OCI-LY1 (cell line): ENCODE measurements at regions not wholly inside any gene's neighbourhood (a gene's known extent, or its start where the extent isn't known, plus 50 kb on each side); places are given as distances from the start of the nearest gene placed in this dataset.
"Not testable (repeated sequence)": the region's sequence is repeated elsewhere in the genome, so short reads cannot be mapped to it uniquely, and the experiment has no call there.

Source experiments
- H2AFZ ChIP-seq: fragments of 200-600 bp; sonication (generic), shearing (Covaris generic); 2 replicates; pipeline ENCODE4 v1.6.0; 2014; ENCODE audit warnings: antibody characterized with exemption, mild to moderate bottlenecking, low read length
- H3F3A ChIP-seq: fragments of 200-600 bp; sonication (generic), shearing (Covaris generic); 2 replicates; pipeline ENCODE4 v1.6.0; 2014; ENCODE audit warnings: mild to moderate bottlenecking, antibody characterized with exemption, low read length, moderate library complexity; ENCODE audit not compliant: insufficient read depth
- H3K27ac ChIP-seq: fragments of 200-600 bp; sonication (generic); 2 replicates; pipeline ENCODE4 v1.5.1; 2014; ENCODE audit warnings: low read length, mixed run types, mild to moderate bottlenecking, low read depth; ENCODE audit not compliant: poor library complexity, severe bottlenecking
- H3K27me3 ChIP-seq: fragments of 200-600 bp; sonication (generic); 2 replicates; pipeline ENCODE4 v1.6.0; 2014; ENCODE audit warnings: antibody characterized with exemption, mild to moderate bottlenecking, low read length, moderate library complexity; ENCODE audit not compliant: insufficient read depth
- H3K36me3 ChIP-seq: fragments of 200-600 bp; sonication (generic); 2 replicates; pipeline ENCODE4 v1.6.1; 2014; ENCODE audit warnings: mild to moderate bottlenecking, antibody characterized with exemption, low read length, moderate library complexity, mixed read lengths; ENCODE audit not compliant: insufficient read depth
- H3K4me1 ChIP-seq: fragments of 200-600 bp; sonication (generic); 2 replicates; pipeline ENCODE4 v1.5.1; 2014; ENCODE audit warnings: mild to moderate bottlenecking, low read length, moderate library complexity; ENCODE audit not compliant: insufficient read depth, severe bottlenecking
- H3K4me2 ChIP-seq: fragments of 200-600 bp; sonication (generic), shearing (Covaris generic); 2 replicates; pipeline ENCODE4 v1.6.1; 2014; ENCODE audit warnings: low read length
- H3K4me3 ChIP-seq: fragments of 200-600 bp; sonication (generic); 2 replicates; pipeline ENCODE4 v1.5.1; 2014; ENCODE audit warnings: low read length, low read depth, mild to moderate bottlenecking, mixed read lengths; ENCODE audit not compliant: poor library complexity, severe bottlenecking
- H3K79me2 ChIP-seq: fragments of 200-600 bp; shearing (Covaris generic); 2 replicates; pipeline ENCODE4 v1.6.1; 2016; ENCODE audit warnings: mixed run types, low read length, mixed read lengths; ENCODE audit not compliant: insufficient read depth
- H3K9ac ChIP-seq: fragments of 200-600 bp; sonication (generic), shearing (Covaris generic); 2 replicates; pipeline ENCODE4 v1.6.1; 2014; ENCODE audit warnings: mild to moderate bottlenecking, low read length, mixed read lengths
- H3K9me2 ChIP-seq: fragments of 200-600 bp; sonication (generic), shearing (Covaris generic); 2 replicates; pipeline ENCODE4 v1.6.1; 2014; ENCODE audit warnings: low read depth, mild to moderate bottlenecking, low read length, mixed read lengths
- H3K9me3 ChIP-seq: fragments of 200-600 bp; shearing (Covaris generic); 2 replicates; pipeline ENCODE4 v1.6.1; 2014; ENCODE audit warnings: low read length, mixed read lengths
- H4K20me1 ChIP-seq: fragments of 200-600 bp; sonication (generic), shearing (Covaris generic); 2 replicates; pipeline ENCODE4 v1.6.0; 2016; ENCODE audit warnings: mild to moderate bottlenecking, low read length; ENCODE audit not compliant: insufficient read depth
- EZH2 ChIP-seq: fragments of 200-600 bp; sonication (generic), shearing (Covaris generic); IDR thresholded peaks from 2 replicates; pipeline ENCODE4 v1.8.0; 2017; ENCODE audit warnings: borderline replicate concordance, mixed run types, mild to moderate bottlenecking, antibody characterized with exemption, low read length, moderate library complexity, mixed read lengths
- TF ChIP-seq, protein P1 (sequence below): fragments of 200-600 bp; sonication (generic), shearing (Covaris generic); IDR thresholded peaks from 2 replicates; pipeline ENCODE4 v1.5.1; 2017; ENCODE audit warnings: mild to moderate bottlenecking, antibody characterized with exemption, low read length, moderate library complexity, mixed read lengths

DNA sequence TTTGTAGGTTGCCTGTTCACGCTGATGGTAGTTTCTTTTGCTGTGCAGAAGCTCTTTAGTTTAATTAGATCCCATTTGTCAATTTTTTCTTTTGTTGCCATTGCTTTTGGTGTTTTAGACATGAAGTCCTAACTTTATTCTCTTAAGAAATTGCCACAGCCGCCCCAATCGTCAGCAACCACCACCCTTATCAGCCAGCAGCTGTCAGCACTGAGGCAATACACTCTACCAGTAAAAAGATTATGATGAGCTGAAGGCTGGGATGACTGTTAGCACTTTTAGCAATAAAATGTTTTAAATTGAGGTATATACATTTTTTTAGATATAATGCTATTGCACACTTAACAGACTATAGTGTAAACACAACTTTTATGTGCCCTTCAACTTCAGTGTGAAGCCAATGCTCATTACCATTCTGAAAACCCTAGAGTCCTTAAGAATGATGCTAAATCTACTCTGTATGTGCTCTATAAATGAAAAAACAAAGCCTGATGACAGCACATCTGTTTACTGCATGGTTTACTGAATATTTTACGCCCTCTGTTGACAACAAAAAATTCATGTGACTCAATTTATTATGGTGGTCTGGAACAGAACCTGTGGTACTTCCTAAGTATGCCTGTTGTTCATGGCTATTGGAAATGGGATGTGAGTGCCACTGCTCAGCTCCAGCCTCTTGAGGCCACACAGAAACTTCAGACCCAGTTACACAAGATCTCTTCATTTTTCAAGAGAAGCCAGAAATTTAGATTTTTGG, 197.4 kb downstream of the DUSP6 start:
- Histone ChIP-seq H3K36me3 (no peaks in the 10 kb centered on the region), H3K27ac (no peak overlapping the region), H3K4me2 (no peak overlapping the region), H4K20me1 (no peaks in the 10 kb centered on the region), H3K79me2 (no peaks in the 10 kb centered on the region), H2AFZ (no peak overlapping the region), H3K9me2 (no peaks in the 10 kb centered on the region), H3K4me1 (no peaks in the 10 kb centered on the region), H3K9me3 (no peaks in the 10 kb centered on the region), H3K4me3 (no peak overlapping the region), H3K9ac (no peak overlapping the region), H3K27me3 (no peaks in the 10 kb centered on the region), H3F3A (no peaks in the 10 kb centered on the region)
- no peak for TF ChIP-seq EZH2
- TF ChIP-seq, protein P1, sequence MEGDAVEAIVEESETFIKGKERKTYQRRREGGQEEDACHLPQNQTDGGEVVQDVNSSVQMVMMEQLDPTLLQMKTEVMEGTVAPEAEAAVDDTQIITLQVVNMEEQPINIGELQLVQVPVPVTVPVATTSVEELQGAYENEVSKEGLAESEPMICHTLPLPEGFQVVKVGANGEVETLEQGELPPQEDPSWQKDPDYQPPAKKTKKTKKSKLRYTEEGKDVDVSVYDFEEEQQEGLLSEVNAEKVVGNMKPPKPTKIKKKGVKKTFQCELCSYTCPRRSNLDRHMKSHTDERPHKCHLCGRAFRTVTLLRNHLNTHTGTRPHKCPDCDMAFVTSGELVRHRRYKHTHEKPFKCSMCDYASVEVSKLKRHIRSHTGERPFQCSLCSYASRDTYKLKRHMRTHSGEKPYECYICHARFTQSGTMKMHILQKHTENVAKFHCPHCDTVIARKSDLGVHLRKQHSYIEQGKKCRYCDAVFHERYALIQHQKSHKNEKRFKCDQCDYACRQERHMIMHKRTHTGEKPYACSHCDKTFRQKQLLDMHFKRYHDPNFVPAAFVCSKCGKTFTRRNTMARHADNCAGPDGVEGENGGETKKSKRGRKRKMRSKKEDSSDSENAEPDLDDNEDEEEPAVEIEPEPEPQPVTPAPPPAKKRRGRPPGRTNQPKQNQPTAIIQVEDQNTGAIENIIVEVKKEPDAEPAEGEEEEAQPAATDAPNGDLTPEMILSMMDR: no peak

DNA sequence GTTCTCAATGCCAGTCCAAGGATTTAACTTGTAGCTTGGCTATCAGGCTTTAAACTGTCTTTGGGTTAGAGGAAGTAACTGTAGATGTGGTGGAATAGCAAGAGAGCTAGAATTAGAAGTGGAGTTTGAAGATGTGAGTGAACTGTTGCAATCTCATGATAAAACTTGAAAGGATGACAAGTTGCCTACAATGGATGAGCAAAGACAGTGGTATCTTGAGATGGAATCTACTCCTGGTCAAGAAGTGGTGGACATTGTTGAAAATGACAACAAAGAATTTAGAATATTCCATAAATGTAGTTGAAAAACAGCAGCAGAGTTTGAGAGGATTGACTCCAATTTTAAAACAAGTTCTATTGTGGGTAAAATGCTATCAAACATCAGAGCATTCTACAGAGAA, 199.0 kb downstream of the DUSP6 start:
- H3K9me2 ChIP-seq: no peaks in the 10 kb centered on the region
- no peak for TF ChIP-seq EZH2
- TF ChIP-seq, protein P1: no peak
- no peaks in the 10 kb centered on the region for H3K79me2 ChIP-seq
- H3K4me2 ChIP-seq: no peak overlapping the region
- no peak overlapping the region for H2AFZ ChIP-seq
- no peak overlapping the region for H3K27ac ChIP-seq
- H4K20me1 ChIP-seq: no peaks in the 10 kb centered on the region
- H3K27me3 ChIP-seq: no peaks in the 10 kb centered on the region
- H3K9me3 ChIP-seq: no peaks in the 10 kb centered on the region
- no peaks in the 10 kb centered on the region for H3F3A ChIP-seq
- H3K4me3 ChIP-seq: no peak overlapping the region
- no peaks in the 10 kb centered on the region for H3K4me1 ChIP-seq
- H3K9ac ChIP-seq: no peak overlapping the region
- no peaks in the 10 kb centered on the region for H3K36me3 ChIP-seq

DNA sequence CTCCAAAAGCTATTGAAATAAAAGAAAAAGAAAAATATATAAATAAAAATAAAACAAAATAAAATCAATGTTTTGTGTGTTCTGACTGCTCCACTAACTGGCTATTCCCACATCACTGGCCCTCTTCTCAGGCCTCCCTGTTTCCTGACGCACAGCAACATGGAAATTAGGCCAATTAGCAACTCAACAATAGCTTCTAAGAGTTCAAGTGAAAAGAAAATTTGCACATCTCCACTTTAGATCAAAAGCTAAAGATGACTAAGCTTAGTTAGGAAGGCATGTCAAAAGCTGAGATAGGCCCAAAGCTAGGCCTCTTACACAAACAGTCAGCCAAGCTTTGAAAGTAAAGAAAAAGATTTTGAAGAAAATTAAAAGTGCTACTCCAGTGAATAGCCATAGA, 200.8 kb downstream of the DUSP6 start:
- no peak overlapping the region for H2AFZ ChIP-seq
- TF ChIP-seq, protein P1: no peak
- TF ChIP-seq EZH2: no peak
- no peak overlapping the region for H3K4me2 ChIP-seq

DNA sequence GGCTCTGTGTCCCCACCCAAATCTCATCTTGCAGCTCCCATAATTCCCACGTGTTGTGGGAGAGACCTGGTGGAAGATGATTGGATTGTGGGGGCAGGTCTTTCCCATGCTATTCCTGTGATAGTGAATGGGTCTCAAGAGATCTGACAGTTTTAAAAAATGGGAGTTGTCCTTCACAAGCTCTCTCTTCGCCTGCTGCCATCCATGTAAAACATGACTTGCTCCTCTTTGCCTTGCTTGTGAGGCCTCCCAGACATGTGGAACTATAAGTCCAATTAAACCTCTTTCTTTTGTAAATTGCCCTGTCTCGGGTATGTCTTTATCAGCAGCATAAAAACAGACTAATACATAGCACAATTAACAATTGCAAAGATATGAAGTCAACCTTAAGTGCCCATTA, 201.5 kb downstream of the DUSP6 start:
- H3K36me3 ChIP-seq, H3K27ac ChIP-seq, H3K9ac ChIP-seq, H3K27me3 ChIP-seq, H3K9me3 ChIP-seq, H4K20me1 ChIP-seq, H3K4me1 ChIP-seq, H3K4me2 ChIP-seq, H3K79me2 ChIP-seq, H2AFZ ChIP-seq, H3K9me2 ChIP-seq, H3F3A ChIP-seq, H3K4me3 ChIP-seq: not testable (repeated sequence)

More for the DNA sequence above, 200.8 kb downstream of the DUSP6 start:
- H3K4me3 ChIP-seq: no peak overlapping the region
- H3K79me2 ChIP-seq: no peaks in the 10 kb centered on the region
- H3K4me1 ChIP-seq: no peaks in the 10 kb centered on the region
- H3K9ac ChIP-seq: no peak overlapping the region
- no peaks in the 10 kb centered on the region for H3K9me3 ChIP-seq
- no peaks in the 10 kb centered on the region for H3K36me3 ChIP-seq
- no peak overlapping the region for H3K27ac ChIP-seq
- H3K9me2 ChIP-seq: no peaks in the 10 kb centered on the region
- no peaks in the 10 kb centered on the region for H3F3A ChIP-seq
- H3K27me3 ChIP-seq: no peaks in the 10 kb centered on the region
- no peaks in the 10 kb centered on the region for H4K20me1 ChIP-seq
